ENCODE measurements at regions not wholly inside any gene's neighbourhood (a gene's known extent, or its start where the extent isn't known, plus 50 kb on each side); places are given as distances from the start of the nearest gene placed in this dataset.
A peak's percentile ranks its signal among the peaks of the same experiment; 100 is the strongest.

DNA sequence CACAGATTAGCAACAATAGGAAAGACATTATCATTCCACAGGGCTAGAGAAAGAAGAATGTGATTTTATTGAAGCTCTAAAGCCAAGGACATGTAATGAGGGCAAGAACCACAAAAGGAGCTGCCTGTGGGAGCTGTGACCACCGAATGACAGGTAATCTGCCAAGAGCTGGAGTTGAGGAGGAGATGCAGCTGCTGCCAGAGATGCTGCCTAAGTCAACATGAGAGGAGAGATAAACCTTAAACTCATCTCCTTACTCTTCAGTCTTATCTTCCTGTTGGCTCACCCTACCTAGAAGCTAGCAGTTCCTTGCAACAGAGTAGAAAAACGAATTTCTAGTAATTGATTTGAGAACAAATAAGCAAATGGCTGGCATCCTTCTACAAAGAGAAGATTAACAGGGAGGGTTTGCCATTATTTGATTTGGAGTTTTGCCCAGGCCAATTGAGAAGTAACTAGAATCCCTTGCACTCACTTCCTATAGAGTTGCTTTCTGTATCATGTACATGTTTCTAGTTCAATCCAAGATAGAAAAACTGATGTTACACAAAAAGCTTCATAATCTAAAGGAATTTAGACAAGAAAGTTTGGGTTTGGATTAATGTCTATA, 539.2 kb downstream of the TLE1 start:
- Histone ChIP-seq H3K4me3 (ENCODE audit: low read length in 2 of 2) (no peak overlapping the region), H3K4me1 (ENCODE audit: control insufficient read depth in 2 of 2, insufficient read depth in 2 of 2, low read length in 2 of 2) (no peaks in the 10 kb centered on the region), H3K27me3 (ENCODE audit: control insufficient read depth in 2 of 2, insufficient read depth in 1 of 2, low read length in 1 of 2) (no peaks in the 10 kb centered on the region), H3K27ac (ENCODE audit: low read depth in 1 of 2, low read length in 1 of 2) (no peak overlapping the region), H3K36me3 (ENCODE audit: control insufficient read depth in 2 of 2, insufficient read depth in 2 of 2, low read length in 1 of 2) (no peaks in the 10 kb centered on the region), H3K9me3 (ENCODE audit: control insufficient read depth in 2 of 2, insufficient read depth in 1 of 2, low read length in 1 of 2) (no peaks in the 10 kb centered on the region)
- WGBS: 63% methylated on average over 2 of the region's 2 CpGs
- DNase-seq (ENCODE audit: low read depth in 6 of 9, low spot score in 9 of 9): no peak

DNA sequence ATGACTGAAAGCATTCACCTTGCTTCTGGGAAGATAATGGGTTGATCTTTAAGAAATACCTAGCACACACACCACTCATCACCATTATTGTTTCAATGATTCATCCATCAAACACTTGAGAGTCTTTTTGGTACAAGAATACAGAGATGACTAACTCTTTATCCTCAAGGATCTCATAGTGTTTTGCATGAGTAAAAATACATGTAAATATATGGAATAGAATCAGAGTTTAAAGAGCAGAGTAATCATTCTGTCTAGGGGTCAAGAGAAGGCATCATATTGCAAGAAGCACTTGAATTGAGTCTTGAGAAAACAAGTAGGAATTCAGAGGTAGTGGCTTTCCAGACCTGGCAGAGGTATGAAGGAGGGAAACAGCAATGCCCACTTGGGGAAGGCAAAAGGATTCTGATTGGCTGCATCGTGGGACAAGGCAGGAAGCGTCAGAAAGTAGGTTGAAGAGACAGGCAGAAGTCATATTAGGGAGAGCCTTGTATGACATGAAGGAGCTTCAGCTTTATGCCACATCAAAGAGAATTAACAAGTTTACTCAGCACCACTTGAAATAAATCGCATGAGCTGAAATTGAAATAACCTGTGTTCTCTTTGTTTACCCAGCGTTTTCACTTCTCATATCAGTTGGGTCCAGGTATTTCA, 542.5 kb downstream of the TLE1 start:
- H3K9me3 ChIP-seq (ENCODE audit: control insufficient read depth in 2 of 2, insufficient read depth in 1 of 2, low read length in 1 of 2): no peaks in the 10 kb centered on the region
- WGBS: 16% methylated on average over 4 of the region's 4 CpGs
- H3K27me3 ChIP-seq (ENCODE audit: control insufficient read depth in 2 of 2, insufficient read depth in 1 of 2, low read length in 1 of 2): no peaks in the 10 kb centered on the region
- DNase-seq (ENCODE audit: low read depth in 6 of 9, low spot score in 9 of 9): peak in 6 of 9 donors; percentile 6 to 54 (median 19)
- no peaks in the 10 kb centered on the region for H3K36me3 ChIP-seq (ENCODE audit: control insufficient read depth in 2 of 2, insufficient read depth in 2 of 2, low read length in 1 of 2)
- H3K4me3 ChIP-seq (ENCODE audit: low read length in 2 of 2): no peak overlapping the region
- no peak overlapping the region for H3K27ac ChIP-seq (ENCODE audit: low read depth in 1 of 2, low read length in 1 of 2)
- no peaks in the 10 kb centered on the region for H3K4me1 ChIP-seq (ENCODE audit: control insufficient read depth in 2 of 2, insufficient read depth in 2 of 2, low read length in 2 of 2)

GRCh38 chr9:81146241-81146640, 543.1 kb downstream of the TLE1 start:
- Histone ChIP-seq H3K4me1 (ENCODE audit: control insufficient read depth in 2 of 2, insufficient read depth in 2 of 2, low read length in 2 of 2) (no peaks in the 10 kb centered on the region), H3K27ac (ENCODE audit: low read depth in 1 of 2, low read length in 1 of 2) (no peak overlapping the region), H3K4me3 (ENCODE audit: low read length in 2 of 2) (no peak overlapping the region), H3K9me3 (ENCODE audit: control insufficient read depth in 2 of 2, insufficient read depth in 1 of 2, low read length in 1 of 2) (no peaks in the 10 kb centered on the region), H3K27me3 (ENCODE audit: control insufficient read depth in 2 of 2, insufficient read depth in 1 of 2, low read length in 1 of 2) (no peaks in the 10 kb centered on the region), H3K36me3 (ENCODE audit: control insufficient read depth in 2 of 2, insufficient read depth in 2 of 2, low read length in 1 of 2) (no peaks in the 10 kb centered on the region)
- no peak for DNase-seq (ENCODE audit: low read depth in 6 of 9, low spot score in 9 of 9)
- WGBS: 98% methylated on average over 3 of the region's 3 CpGs

DNA sequence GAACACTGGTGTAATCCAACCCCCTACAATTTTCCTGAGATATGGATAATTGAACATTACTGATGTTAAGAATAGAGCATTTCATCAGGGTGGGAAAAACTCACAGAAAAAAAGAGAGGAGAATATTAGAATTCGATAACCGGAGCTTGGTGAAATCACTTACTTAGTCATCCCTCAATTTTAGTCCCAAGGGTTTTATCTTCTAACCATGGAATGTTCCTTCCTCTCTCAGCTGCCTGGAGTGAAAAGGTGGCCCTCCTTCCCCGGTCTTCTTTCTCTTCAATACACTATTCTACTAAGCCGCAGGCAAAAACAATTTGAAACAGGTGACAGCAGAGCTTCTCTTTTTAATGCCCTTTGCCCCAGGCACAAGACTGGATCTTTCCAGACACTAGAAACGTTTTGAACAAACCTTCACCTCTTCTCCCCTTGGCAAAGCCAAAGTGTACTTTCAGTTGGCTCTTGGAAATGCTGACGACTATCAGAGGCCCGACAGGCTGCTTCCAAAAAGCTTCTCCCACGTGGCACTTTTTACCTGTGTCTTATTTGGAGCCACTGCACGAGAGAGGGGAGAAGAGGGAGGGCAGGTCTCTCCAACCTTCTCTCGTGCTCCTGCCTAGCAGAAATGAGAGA, 543.9 kb downstream of the TLE1 start:
- 90% methylated on average over 10 of the region's 10 CpGs for WGBS
- DNase-seq (ENCODE audit: low read depth in 6 of 9, low spot score in 9 of 9): no peak

GRCh38 chr9:81141961-81142360, 547.4 kb downstream of the TLE1 start:
- Histone ChIP-seq H3K27ac (ENCODE audit: low read depth in 1 of 2, low read length in 1 of 2) (no peak overlapping the region), H3K27me3 (ENCODE audit: control insufficient read depth in 2 of 2, insufficient read depth in 1 of 2, low read length in 1 of 2) (no peaks in the 10 kb centered on the region), H3K9me3 (ENCODE audit: control insufficient read depth in 2 of 2, insufficient read depth in 1 of 2, low read length in 1 of 2) (no peaks in the 10 kb centered on the region), H3K4me1 (ENCODE audit: control insufficient read depth in 2 of 2, insufficient read depth in 2 of 2, low read length in 2 of 2) (no peaks in the 10 kb centered on the region), H3K36me3 (ENCODE audit: control insufficient read depth in 2 of 2, insufficient read depth in 2 of 2, low read length in 1 of 2) (no peaks in the 10 kb centered on the region), H3K4me3 (ENCODE audit: low read length in 2 of 2) (no peak overlapping the region)
- WGBS: 89% methylated on average over 1 of the region's 1 CpG
- DNase-seq (ENCODE audit: low read depth in 6 of 9, low spot score in 9 of 9): no peak

More for the DNA sequence above, 543.9 kb downstream of the TLE1 start:
- Histone ChIP-seq H3K27me3 (ENCODE audit: control insufficient read depth in 2 of 2, insufficient read depth in 1 of 2, low read length in 1 of 2) (no peaks in the 10 kb centered on the region), H3K9me3 (ENCODE audit: control insufficient read depth in 2 of 2, insufficient read depth in 1 of 2, low read length in 1 of 2) (no peaks in the 10 kb centered on the region), H3K4me3 (ENCODE audit: low read length in 2 of 2) (no peak overlapping the region), H3K36me3 (ENCODE audit: control insufficient read depth in 2 of 2, insufficient read depth in 2 of 2, low read length in 1 of 2) (no peaks in the 10 kb centered on the region), H3K27ac (ENCODE audit: low read depth in 1 of 2, low read length in 1 of 2) (no peak overlapping the region), H3K4me1 (ENCODE audit: control insufficient read depth in 2 of 2, insufficient read depth in 2 of 2, low read length in 2 of 2) (no peaks in the 10 kb centered on the region)

GRCh38 chr9:81137976-81138568, 551.3 kb downstream of the TLE1 start:
- H3K36me3 ChIP-seq (ENCODE audit: control insufficient read depth in 2 of 2, insufficient read depth in 2 of 2, low read length in 1 of 2): no peaks in the 10 kb centered on the region
- H3K4me3 ChIP-seq (ENCODE audit: low read length in 2 of 2): no peak overlapping the region
- no peaks in the 10 kb centered on the region for H3K27me3 ChIP-seq (ENCODE audit: control insufficient read depth in 2 of 2, insufficient read depth in 1 of 2, low read length in 1 of 2)
- 85% methylated on average over 2 of the region's 2 CpGs for WGBS
- H3K4me1 ChIP-seq (ENCODE audit: control insufficient read depth in 2 of 2, insufficient read depth in 2 of 2, low read length in 2 of 2): no peaks in the 10 kb centered on the region
- no peak for DNase-seq (ENCODE audit: low read depth in 6 of 9, low spot score in 9 of 9)
- no peaks in the 10 kb centered on the region for H3K9me3 ChIP-seq (ENCODE audit: control insufficient read depth in 2 of 2, insufficient read depth in 1 of 2, low read length in 1 of 2)
- no peak overlapping the region for H3K27ac ChIP-seq (ENCODE audit: low read depth in 1 of 2, low read length in 1 of 2)

- H3K27me3 ChIP-seq (ENCODE audit: control insufficient read depth in 2 of 2, insufficient read depth in 1 of 2, low read length in 1 of 2): no peaks in the 10 kb centered on the region
- no peaks in the 10 kb centered on the region for H3K9me3 ChIP-seq (ENCODE audit: control insufficient read depth in 2 of 2, insufficient read depth in 1 of 2, low read length in 1 of 2)
- no peaks in the 10 kb centered on the region for H3K36me3 ChIP-seq (ENCODE audit: control insufficient read depth in 2 of 2, insufficient read depth in 2 of 2, low read length in 1 of 2)
- DNase-seq (ENCODE audit: low read depth in 6 of 9, low spot score in 9 of 9): no peak
- 97% methylated on average over 1 of the region's 1 CpG for WGBS
- H3K4me3 ChIP-seq (ENCODE audit: low read length in 2 of 2): no peak overlapping the region
- peaks cover 3 to 5% of the 10 kb centered on the region in 2 donors for H3K4me1 ChIP-seq (ENCODE audit: control insufficient read depth in 2 of 2, insufficient read depth in 2 of 2, low read length in 2 of 2)
- H3K27ac ChIP-seq (ENCODE audit: low read depth in 1 of 2, low read length in 1 of 2): no peak overlapping the region
These were observed 556.6 kb downstream of the TLE1 start for GRCh38 chr9:81132796-81133195.

DNA sequence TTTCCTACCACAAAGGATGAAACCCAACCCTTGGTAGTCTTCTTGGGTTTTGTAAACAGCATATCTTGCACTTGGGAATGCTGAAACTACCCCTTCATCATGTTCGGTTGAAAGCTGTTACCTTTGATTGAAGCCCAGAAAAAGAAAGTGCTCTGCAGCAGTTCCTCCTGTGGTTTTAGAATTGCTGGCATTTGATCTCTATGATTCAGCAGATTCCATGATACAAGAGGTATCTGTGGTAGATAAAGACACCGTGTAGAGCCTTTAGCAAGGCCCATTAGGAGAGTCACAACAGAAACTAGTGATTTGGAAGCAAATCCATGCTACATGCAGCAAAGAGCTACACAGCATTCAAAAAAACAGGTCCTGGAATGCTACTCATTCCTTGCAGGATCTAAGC, 557.0 kb downstream of the TLE1 start:
- Histone ChIP-seq H3K36me3 (ENCODE audit: control insufficient read depth in 2 of 2, insufficient read depth in 2 of 2, low read length in 1 of 2) (no peaks in the 10 kb centered on the region), H3K4me1 (ENCODE audit: control insufficient read depth in 2 of 2, insufficient read depth in 2 of 2, low read length in 2 of 2) (peaks cover 3 to 5% of the 10 kb centered on the region in 2 donors), H3K9me3 (ENCODE audit: control insufficient read depth in 2 of 2, insufficient read depth in 1 of 2, low read length in 1 of 2) (no peaks in the 10 kb centered on the region), H3K27ac (ENCODE audit: low read depth in 1 of 2, low read length in 1 of 2) (no peak overlapping the region), H3K27me3 (ENCODE audit: control insufficient read depth in 2 of 2, insufficient read depth in 1 of 2, low read length in 1 of 2) (no peaks in the 10 kb centered on the region), H3K4me3 (ENCODE audit: low read length in 2 of 2) (no peak overlapping the region)
- peak in 6 of 9 donors; percentile 12 to 60 (median 20) for DNase-seq (ENCODE audit: low read depth in 6 of 9, low spot score in 9 of 9)
- WGBS: under 1% methylated on average over 2 of the region's 2 CpGs

DNA sequence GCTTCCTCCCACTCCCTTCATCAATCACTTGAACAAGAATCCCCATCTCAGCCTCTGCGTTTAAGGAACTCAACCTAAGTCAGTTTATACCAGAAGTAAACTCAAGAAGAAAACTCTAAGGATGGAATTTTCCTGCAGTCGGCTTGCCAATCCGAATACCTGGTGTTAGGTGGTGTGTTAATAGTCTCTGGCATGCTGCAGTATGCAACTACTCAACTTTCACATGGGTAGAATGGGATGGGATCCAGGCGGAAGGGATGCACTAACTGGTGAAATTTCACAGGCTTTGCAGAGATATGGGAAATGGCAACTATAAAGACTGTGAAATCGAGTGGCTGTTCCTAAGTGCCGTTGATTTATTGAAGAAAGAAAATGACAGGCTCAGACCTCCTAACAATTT, 560.6 kb downstream of the TLE1 start:
- Histone ChIP-seq H3K36me3 (ENCODE audit: control insufficient read depth in 2 of 2, insufficient read depth in 2 of 2, low read length in 1 of 2) (no peaks in the 10 kb centered on the region), H3K4me3 (ENCODE audit: low read length in 2 of 2) (no peak overlapping the region), H3K27me3 (ENCODE audit: control insufficient read depth in 2 of 2, insufficient read depth in 1 of 2, low read length in 1 of 2) (no peaks in the 10 kb centered on the region), H3K27ac (ENCODE audit: low read depth in 1 of 2, low read length in 1 of 2) (no peak overlapping the region), H3K4me1 (ENCODE audit: control insufficient read depth in 2 of 2, insufficient read depth in 2 of 2, low read length in 2 of 2) (peaks cover 3 to 5% of the 10 kb centered on the region in 2 donors), H3K9me3 (ENCODE audit: control insufficient read depth in 2 of 2, insufficient read depth in 1 of 2, low read length in 1 of 2) (no peaks in the 10 kb centered on the region)
- 86% methylated on average over 6 of the region's 6 CpGs for WGBS
- DNase-seq (ENCODE audit: low read depth in 6 of 9, low spot score in 9 of 9): no peak
